Hepatocyte (in vitro differentiated cells): ENCODE measurements at regions not wholly inside any gene's neighbourhood (a gene's known extent, or its start where the extent isn't known, plus 50 kb on each side); places are given as distances from the start of the nearest gene placed in this dataset.
A peak's percentile ranks its signal among the peaks of the same experiment; 100 is the strongest.
"Not testable (repeated sequence)": the region's sequence is repeated elsewhere in the genome, so short reads cannot be mapped to it uniquely, and the experiment has no call there.

Experiments used
- DNase-seq: peaks from one replicate; pipeline ENCODE4 v3.0.0-alpha.2; 2016; ENCODE audit warnings: low spot score
- H2AFZ ChIP-seq: fragments of 200-600 bp; sonication (generic); 2 replicates; pipeline ENCODE4 v1.6.0; 2016; ENCODE audit warnings: antibody characterized with exemption, mild to moderate bottlenecking
- H3K27ac ChIP-seq: fragments of 200-600 bp; sonication (generic); 2 replicates; pipeline ENCODE4 v1.5.1; 2016; ENCODE audit warnings: mild to moderate bottlenecking
- H3K27me3 ChIP-seq: fragments of 200-600 bp; sonication (generic); 2 replicates; pipeline ENCODE4 v1.6.1; 2016
- H3K36me3 ChIP-seq: fragments of 200-600 bp; sonication (generic); replicated peaks from 2 replicates; pipeline ENCODE4 v1.5.1; 2016; ENCODE audit warnings: low read depth; ENCODE audit not compliant: insufficient read depth
- H3K4me1 ChIP-seq: fragments of 200-600 bp; sonication (generic); 2 replicates; pipeline ENCODE4 v1.5.1; 2016; ENCODE audit warnings: mild to moderate bottlenecking, moderate library complexity; ENCODE audit not compliant: insufficient read depth
- H3K4me2 ChIP-seq: fragments of 200-600 bp; sonication (generic); 2 replicates; pipeline ENCODE4 v1.6.0; 2016
- H3K4me3 ChIP-seq: fragments of 200-600 bp; sonication (generic); 2 replicates; pipeline ENCODE4 v1.5.1; 2016; ENCODE audit warnings: mild to moderate bottlenecking
- H3K79me2 ChIP-seq: fragments of 200-600 bp; sonication (generic); 2 replicates; pipeline ENCODE4 v1.6.0; 2017; ENCODE audit warnings: mild to moderate bottlenecking
- H3K9me2 ChIP-seq: fragments of 200-600 bp; sonication (generic); replicated peaks from 2 replicates; pipeline ENCODE4 v1.6.0; 2017; ENCODE audit warnings: mild to moderate bottlenecking; ENCODE audit not compliant: insufficient read depth
- H3K9me3 ChIP-seq: fragments of 200-600 bp; sonication (generic); 2 replicates; pipeline ENCODE4 v1.5.1; 2016; ENCODE audit warnings: low read depth, mild to moderate bottlenecking
- H4K20me1 ChIP-seq: fragments of 200-600 bp; sonication (generic); 2 replicates; pipeline ENCODE4 v1.6.0; 2016; ENCODE audit warnings: mild to moderate bottlenecking; ENCODE audit not compliant: insufficient read depth, poor library complexity, severe bottlenecking
- EZH2 ChIP-seq: fragments of 200-600 bp; sonication (generic); IDR thresholded peaks from 2 replicates; pipeline ENCODE4 v1.6.1; 2016; ENCODE audit warnings: antibody characterized with exemption, mild to moderate bottlenecking, borderline replicate concordance
- EZH2phosphoT487 ChIP-seq: fragments of 200-600 bp; sonication (generic); IDR thresholded peaks from one replicate; pipeline ENCODE4 v1.6.1; 2018; ENCODE audit warnings: antibody characterized with exemption, mild to moderate bottlenecking, low read depth, moderate library complexity; ENCODE audit not compliant: unreplicated experiment, severe bottlenecking
- WGBS: methylation state at CpG from one replicate; pipeline ENCODE4 v1.1.6; 2016; ENCODE audit warnings: low lambda C conversion rate; ENCODE audit errors: missing lambda C conversion rate; 5-methylcytosine and 5-hydroxymethylcytosine counted together
- TF ChIP-seq, protein P1 (sequence below): fragments of 200-600 bp; sonication (generic); IDR thresholded peaks from 2 replicates; pipeline ENCODE4 v1.5.1; 2016; ENCODE audit warnings: antibody characterized with exemption, mild to moderate bottlenecking; ENCODE audit not compliant: poor library complexity

- peaks cover 8% of the 10 kb centered on the region for H3K9me3 ChIP-seq
- DNase-seq, result no peak
- no peaks in the 10 kb centered on the region for H3K4me1 ChIP-seq
- H3K4me2 ChIP-seq, result no peak overlapping the region
- TF ChIP-seq EZH2 (no peak), EZH2phosphoT487 (no peak)
- TF ChIP-seq, protein P1, sequence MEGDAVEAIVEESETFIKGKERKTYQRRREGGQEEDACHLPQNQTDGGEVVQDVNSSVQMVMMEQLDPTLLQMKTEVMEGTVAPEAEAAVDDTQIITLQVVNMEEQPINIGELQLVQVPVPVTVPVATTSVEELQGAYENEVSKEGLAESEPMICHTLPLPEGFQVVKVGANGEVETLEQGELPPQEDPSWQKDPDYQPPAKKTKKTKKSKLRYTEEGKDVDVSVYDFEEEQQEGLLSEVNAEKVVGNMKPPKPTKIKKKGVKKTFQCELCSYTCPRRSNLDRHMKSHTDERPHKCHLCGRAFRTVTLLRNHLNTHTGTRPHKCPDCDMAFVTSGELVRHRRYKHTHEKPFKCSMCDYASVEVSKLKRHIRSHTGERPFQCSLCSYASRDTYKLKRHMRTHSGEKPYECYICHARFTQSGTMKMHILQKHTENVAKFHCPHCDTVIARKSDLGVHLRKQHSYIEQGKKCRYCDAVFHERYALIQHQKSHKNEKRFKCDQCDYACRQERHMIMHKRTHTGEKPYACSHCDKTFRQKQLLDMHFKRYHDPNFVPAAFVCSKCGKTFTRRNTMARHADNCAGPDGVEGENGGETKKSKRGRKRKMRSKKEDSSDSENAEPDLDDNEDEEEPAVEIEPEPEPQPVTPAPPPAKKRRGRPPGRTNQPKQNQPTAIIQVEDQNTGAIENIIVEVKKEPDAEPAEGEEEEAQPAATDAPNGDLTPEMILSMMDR, result no peak
- no peaks in the 10 kb centered on the region for H3K36me3 ChIP-seq
- H3K9me2 ChIP-seq, result no peaks in the 10 kb centered on the region
- H3K27ac ChIP-seq, result no peak overlapping the region
- no peaks in the 10 kb centered on the region for H3K79me2 ChIP-seq
- no peaks in the 10 kb centered on the region for H3K27me3 ChIP-seq
- H4K20me1 ChIP-seq, result no peaks in the 10 kb centered on the region
- H2AFZ ChIP-seq, result no peak overlapping the region
- H3K4me3 ChIP-seq, result no peak overlapping the region
Measured at GRCh38 chrX:28408017-28408723, 179.1 kb upstream of the IL1RAPL1 start.

- DNase-seq, result no peak
- Histone ChIP-seq H3K9me2 (no peaks in the 10 kb centered on the region), H3K9me3 (no peaks in the 10 kb centered on the region), H3K4me3 (no peak overlapping the region), H3K79me2 (no peaks in the 10 kb centered on the region), H3K27me3 (no peaks in the 10 kb centered on the region), H3K4me1 (peaks cover 4% of the 10 kb centered on the region), H3K4me2 (no peak overlapping the region), H3K27ac (peak overlapping the region; percentile 69), H4K20me1 (no peaks in the 10 kb centered on the region), H3K36me3 (no peaks in the 10 kb centered on the region), H2AFZ (no peak overlapping the region)
- TF ChIP-seq EZH2 (no peak), EZH2phosphoT487 (no peak)
- TF ChIP-seq, protein P1, result no peak
- WGBS, result 54% methylated on average over 2 of the region's 2 CpGs
Measured at GRCh38 chrX:28398342-28398741, 188.9 kb upstream of the IL1RAPL1 start.

DNA sequence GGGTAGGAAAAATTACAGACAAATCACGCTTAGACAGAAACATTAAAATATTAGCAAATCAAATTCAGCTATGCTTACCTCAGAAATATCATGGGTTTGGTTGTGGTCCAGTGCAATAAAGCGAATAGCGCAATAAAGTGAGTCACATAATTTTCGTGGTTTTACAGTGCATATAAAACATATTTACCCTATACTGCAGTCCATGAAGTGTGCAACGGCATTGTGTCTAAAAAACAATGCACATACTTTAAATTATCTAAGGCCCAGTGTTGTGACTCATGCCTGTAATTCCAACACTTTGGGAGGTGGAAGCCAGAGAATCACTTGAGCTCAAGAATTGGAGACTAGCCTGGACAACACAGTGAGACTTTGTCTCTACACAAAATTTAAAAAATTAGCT, 195.7 kb upstream of the IL1RAPL1 start:
- Histone ChIP-seq H3K4me3 (no peak overlapping the region), H3K36me3 (no peaks in the 10 kb centered on the region), H3K79me2 (no peaks in the 10 kb centered on the region), H3K27me3 (no peaks in the 10 kb centered on the region), H2AFZ (no peak overlapping the region), H3K9me3 (no peaks in the 10 kb centered on the region), H3K27ac (no peak overlapping the region), H3K4me1 (no peaks in the 10 kb centered on the region), H4K20me1 (no peaks in the 10 kb centered on the region), H3K9me2 (no peaks in the 10 kb centered on the region), H3K4me2 (no peak overlapping the region)
- no peak for TF ChIP-seq EZH2
- no peak for TF ChIP-seq EZH2phosphoT487
- TF ChIP-seq, protein P1, result no peak
- 87% methylated on average over 5 of the region's 5 CpGs for WGBS
- no peak for DNase-seq

DNA sequence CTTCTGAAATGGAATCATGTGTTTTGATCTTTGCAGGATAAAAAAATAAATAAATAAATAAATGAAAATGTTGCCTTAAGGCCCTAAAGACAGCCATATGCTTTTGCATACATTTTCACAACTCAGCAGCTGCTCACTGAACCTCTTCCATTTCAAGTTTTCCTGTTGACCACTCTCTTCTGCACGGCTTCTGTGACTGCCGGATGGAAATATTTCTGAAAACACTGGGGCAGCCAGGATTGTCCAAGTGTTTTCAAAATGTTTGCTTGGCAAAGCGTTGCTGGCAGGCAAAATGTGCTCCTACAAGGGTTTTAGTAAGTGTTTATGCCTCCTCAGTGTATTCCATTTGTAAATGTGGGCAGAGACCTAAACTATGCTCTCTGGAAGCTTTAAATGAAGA, 208.1 kb upstream of the IL1RAPL1 start:
- H3K9me2 ChIP-seq, result no peaks in the 10 kb centered on the region
- H3K9me3 ChIP-seq, result no peaks in the 10 kb centered on the region
- no peak for DNase-seq
- H2AFZ ChIP-seq, result no peak overlapping the region
- no peaks in the 10 kb centered on the region for H3K27me3 ChIP-seq
- no peak overlapping the region for H3K4me2 ChIP-seq
- no peaks in the 10 kb centered on the region for H4K20me1 ChIP-seq
- no peaks in the 10 kb centered on the region for H3K4me1 ChIP-seq
- WGBS, result 53% methylated on average over 3 of the region's 3 CpGs
- no peaks in the 10 kb centered on the region for H3K36me3 ChIP-seq
- TF ChIP-seq EZH2phosphoT487, result no peak
- TF ChIP-seq, protein P1, result no peak
- no peak for TF ChIP-seq EZH2
- H3K27ac ChIP-seq, result no peak overlapping the region
- no peak overlapping the region for H3K4me3 ChIP-seq
- no peaks in the 10 kb centered on the region for H3K79me2 ChIP-seq

DNA sequence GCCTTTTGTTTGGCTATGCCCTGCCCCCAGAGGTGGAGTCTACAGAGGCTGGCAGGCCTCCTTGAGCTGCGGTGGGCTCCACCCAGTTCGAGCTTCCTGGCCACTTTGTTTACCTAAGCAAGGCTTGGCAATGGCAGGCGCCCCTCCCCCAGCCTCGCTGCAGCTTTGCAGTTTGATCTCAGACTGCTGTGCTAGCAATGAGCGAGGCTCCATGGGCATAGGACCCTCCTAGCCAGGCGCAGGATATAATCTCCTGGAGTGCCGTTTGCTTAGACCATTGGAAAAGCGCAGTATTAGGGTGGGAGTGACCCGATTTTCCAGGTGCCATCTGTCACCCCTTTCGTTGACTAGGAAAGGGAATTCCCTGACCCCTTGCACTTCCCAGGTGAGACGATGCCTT, 219.6 kb upstream of the IL1RAPL1 start:
- H4K20me1 ChIP-seq, H3K4me2 ChIP-seq, H3K4me3 ChIP-seq, H3K27me3 ChIP-seq, H3K36me3 ChIP-seq, H3K79me2 ChIP-seq, H3K27ac ChIP-seq, H3K9me3 ChIP-seq, H2AFZ ChIP-seq, DNase-seq, H3K4me1 ChIP-seq, H3K9me2 ChIP-seq: not testable (repeated sequence)
- WGBS, result 82% methylated on average over 11 of the region's 11 CpGs
